HG03280 (cell line): ENCODE measurements at regions not wholly inside any gene's neighbourhood (a gene's known extent, or its start where the extent isn't known, plus 50 kb on each side); places are given as distances from the start of the nearest gene placed in this dataset.
A peak's percentile ranks its signal among the peaks of the same experiment; 100 is the strongest.

Experiments
- ATAC-seq: cut with Tn5 transposase; IDR thresholded peaks from one replicate; pipeline ENCODE4 v1.9.1; 2021; ENCODE audit warnings: mild to moderate bottlenecking, moderate library complexity; ENCODE audit not compliant: unreplicated experiment

DNA sequence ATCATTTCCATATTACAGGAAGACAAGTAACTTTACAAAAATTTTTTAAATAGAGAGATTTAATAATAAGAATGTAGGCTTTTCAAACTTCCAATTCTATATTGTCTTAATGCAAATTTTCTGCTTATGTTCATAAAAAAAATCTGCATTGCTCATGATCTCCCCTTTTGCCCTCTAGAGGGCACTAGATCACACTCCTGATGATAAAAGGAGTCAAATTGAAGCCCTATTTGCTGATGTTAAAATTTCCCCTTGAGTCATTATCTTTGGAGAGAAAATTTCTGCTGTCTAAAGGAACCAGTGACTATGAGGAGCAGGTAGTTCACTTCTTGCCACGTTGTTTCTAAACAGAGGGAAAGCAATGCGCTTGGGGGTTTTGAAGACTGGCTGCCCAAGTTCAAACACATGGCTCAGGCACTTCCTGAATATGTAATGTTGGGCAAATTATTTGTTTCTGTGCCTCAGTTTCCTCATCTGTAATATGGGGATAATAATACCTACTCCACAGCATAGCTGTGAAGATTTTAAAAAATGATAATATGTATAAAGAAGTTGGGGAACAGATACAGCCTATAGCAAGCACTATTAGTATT is 874.2 kb downstream of the TFAP2A start:
- no peak for ATAC-seq

GRCh38 chr6:9540126-9540525 is 874.7 kb downstream of the TFAP2A start:
- ATAC-seq, result no peak

DNA sequence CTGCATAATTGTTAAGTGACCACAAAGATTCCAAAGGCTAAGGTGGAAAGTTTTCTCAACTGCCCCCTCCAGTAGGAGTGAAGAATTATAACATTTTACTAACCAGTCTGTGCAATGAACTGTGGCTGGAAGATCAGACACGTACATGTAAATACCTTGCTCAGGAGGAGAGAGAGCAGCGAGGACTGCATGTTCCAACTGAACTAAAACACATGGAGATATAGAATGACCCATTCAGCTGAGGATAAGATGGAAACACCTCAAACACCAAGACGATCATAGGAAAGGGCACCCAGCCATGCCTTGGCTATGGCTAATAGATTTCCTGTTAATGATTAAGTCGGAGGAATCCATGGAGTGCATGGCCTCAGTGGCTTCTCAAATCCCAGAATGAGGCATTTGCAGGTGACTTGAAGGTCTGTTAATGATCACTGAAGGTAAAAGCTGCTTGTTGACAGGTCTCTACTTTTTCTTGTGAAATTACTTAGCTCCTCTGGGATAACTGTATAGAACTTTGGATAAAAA is 875.6 kb downstream of the TFAP2A start:
- ATAC-seq, result no peak

- ATAC-seq, result no peak
These were observed 877.5 kb downstream of the TFAP2A start for GRCh38 chr6:9537381-9537780.

GRCh38 chr6:9535106-9535505 is 879.8 kb downstream of the TFAP2A start:
- ATAC-seq, result no peak

DNA sequence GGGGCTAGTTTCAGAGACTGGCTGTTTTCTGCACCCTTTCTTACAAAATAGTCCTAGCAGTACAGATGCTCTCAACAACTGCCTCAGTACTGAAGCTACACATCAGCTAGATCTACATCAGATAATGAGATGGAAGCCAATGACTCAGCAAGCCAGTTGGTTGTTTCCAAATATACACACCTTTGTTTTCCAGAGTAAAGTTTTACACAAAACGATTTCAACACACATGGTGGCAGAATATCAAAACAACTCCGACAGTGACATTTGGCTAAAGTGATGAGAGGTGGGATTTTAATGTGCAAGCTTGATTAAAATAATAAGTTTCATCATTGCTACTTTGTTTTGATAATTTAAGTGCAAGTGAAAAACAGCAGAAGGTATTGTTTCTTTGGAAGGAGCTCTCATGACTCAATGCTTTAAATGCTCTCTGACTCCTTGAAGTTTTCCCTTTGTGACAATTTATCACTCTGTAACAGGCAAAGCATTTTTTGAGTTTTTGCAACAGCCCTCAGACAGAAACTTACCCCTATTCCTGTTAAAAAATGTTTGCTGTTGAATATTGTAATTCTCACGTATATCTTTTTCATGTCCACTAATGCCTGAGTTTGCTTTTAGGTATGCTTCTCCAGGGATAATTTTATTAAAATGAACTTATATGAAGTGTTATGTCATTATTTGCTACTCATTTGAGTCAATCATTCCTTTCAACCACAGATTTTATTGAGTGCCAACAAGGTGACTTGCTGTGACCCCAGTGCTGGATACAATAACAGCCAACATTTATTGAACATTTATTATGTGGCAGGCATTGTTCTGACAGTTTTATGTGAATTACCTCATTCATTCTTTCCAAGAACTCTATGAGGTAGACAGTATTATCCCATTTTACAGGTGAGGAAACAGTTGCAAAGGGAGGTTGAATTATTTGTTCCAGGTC is 882.0 kb downstream of the TFAP2A start:
- no peak for ATAC-seq

DNA sequence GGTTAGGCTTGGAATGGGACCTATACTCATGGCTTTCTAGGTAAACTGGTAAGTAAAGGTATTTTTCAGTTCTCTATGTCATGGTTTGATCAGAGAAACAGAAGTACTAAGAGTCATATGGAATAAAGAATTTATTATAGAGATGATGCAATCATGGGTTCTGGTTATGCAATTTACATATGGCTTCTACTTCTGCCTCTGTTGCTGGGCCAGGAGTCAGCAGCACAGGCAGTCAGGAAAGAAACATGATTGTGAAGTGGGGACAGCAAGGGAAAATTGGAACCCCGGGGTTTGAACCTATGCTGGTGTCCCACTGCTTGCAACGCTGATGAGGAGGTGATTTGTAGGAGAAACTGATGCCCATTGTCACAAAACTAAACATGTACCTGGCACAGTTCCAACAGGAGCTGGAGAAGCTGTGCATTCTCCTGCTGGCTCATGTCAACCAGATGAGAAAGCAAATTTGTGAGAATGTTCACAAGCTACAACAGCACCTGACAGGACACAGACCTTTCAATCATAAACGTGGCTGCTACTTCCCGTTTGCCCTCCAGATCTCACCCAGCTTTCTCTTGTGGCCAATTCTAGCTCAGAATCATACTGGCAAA is 887.1 kb downstream of the TFAP2A start:
- ATAC-seq, result no peak

DNA sequence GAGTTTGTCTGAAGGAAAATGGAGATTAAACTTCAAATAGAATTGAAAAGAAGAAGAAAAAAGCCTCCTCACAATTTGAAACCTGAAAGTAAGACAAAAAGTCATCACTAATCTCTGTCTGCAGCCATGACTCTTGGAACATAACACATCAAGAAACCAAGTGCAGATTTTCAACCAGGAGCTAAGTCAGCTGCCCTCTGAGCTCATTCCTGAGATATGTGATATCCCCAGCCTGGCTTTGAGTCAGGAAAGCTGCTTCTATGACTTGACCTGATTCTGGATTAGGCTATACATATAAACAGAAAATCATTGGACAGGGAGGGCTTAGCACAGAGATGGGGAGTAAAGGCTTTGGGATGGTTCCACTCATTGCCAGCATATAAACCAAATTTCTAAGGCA is 891.4 kb downstream of the TFAP2A start:
- no peak for ATAC-seq

DNA sequence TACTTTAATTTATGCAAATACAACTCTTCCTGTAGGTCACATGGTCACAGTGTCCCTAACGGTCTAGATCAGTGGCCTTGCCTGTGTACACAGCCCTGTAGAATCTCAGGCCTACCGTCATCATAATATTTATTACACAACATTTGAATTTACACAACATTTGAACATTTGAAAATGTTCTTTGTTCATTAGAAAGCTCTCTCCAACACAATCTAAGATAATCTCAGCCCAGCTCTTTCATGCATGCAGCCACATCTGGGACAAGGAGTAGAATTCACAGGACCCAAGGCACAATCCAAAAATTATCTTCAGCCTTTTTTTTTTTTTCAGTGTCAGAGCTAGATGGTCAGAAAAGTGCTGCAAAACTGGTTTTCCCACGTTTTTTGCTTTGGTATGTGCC is 892.8 kb downstream of the TFAP2A start:
- no peak for ATAC-seq

GRCh38 chr6:9521152-9521530 is 893.7 kb downstream of the TFAP2A start:
- ATAC-seq, result peak; percentile 21

GRCh38 chr6:9520417-9521151 is 894.3 kb downstream of the TFAP2A start:
- peak; percentile 47 for ATAC-seq

GRCh38 chr6:9518431-9518830 is 896.4 kb downstream of the TFAP2A start:
- no peak for ATAC-seq

GRCh38 chr6:9517806-9518205 is 897.1 kb downstream of the TFAP2A start:
- no peak for ATAC-seq

GRCh38 chr6:9515633-9516606 is 899.0 kb downstream of the TFAP2A start:
- no peak for ATAC-seq

DNA sequence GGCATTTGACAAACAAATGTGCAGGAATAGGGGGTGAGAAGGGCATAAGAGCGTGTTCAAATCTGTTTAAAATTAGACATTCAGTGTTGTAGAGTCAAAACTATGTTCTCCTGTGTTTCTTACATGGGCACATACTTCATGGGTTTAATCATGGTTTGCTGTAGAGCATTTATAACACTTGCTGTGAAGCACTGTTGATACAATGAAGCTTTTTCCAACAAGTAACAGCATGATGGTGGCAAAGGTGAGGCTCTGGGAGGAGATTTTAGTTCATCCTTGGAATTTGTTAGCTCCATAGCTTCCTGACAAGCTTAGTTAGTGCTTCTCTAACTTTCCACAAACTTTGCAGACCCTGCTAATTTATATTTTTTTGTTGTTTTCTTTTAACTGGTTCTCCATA is 900.7 kb downstream of the TFAP2A start:
- no peak for ATAC-seq

DNA sequence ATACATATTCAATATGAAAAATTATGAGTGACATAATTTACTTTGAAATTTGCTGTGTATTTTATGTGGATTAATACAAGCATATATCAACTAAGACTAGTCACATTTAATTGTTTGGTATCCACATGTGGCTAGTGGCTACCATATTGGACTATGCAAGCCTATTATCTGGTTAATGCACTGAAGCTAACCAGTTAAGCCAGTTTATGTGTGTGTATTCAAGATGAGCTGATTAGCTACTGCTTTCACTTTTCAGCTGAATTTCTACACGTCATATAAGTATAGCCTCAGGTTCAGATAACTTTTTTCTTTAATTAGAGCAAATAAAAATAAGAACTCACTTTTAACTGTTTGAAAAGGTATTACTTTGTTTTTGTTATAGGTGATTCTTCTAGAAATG is 903.7 kb downstream of the TFAP2A start:
- no peak for ATAC-seq

DNA sequence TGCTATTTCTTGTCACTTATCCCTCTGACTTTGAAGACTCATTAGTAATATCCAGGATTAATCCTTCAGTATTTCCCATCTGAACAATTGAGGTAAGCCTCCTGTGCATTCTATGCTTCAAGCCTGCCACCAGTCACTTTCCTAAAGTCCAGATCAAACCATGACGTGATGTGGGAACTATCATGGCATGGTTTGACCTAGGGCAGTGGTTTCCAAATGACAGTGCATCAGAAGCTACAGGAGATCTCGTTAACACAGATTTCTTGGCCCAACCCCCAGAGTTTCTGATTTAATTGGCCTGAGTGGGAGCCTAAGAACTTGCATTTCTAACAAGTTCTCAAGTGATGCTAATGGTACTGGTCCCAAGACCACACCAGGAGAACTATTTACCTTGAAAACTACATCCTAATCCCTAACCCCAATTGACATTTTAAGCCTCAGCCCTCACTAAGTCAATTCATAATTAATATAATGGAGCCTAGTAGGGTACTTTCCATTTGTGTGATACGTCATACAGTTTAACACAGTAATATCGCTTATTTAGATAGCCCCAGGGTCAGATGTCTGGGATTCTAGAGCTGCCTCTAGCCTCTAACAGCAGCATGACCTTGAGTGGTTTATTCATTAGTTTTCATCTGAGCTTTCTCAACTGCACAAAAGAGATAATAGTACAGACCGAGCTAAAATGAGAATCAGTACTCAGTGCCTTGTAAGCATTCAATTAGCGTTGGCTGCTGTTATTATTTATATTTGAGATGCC is 907.6 kb downstream of the TFAP2A start:
- ATAC-seq, result no peak

DNA sequence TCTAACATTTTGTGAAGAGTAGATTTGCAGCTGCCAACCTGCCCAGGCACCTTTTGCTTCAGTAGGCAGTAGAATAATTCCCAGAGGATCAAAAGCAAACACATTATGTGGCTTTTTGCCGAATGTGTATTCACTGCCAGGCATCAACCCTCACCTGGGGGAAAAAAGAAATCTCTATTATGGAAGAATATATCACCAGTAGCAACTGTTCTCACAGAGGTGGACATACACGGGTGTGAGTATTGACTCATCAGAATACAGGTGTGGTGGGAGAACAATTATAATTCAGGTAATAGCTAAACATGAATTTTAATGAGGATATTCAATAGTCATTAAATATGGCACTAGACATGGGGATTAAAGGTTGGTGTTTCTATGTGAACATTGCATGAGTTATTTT is 910.7 kb downstream of the TFAP2A start:
- ATAC-seq, result no peak

- ATAC-seq, result no peak
These were observed 911.6 kb downstream of the TFAP2A start for GRCh38 chr6:9503111-9503761.
